MM.1S (cell line): ENCODE measurements at regions not wholly inside any gene's neighbourhood (a gene's known extent, or its start where the extent isn't known, plus 50 kb on each side); places are given as distances from the start of the nearest gene placed in this dataset.
"Not testable (repeated sequence)": the region's sequence is repeated elsewhere in the genome, so short reads cannot be mapped to it uniquely, and the experiment has no call there.

Source experiments
- DNase-seq: peaks from one replicate; pipeline ENCODE4 v3.0.0-alpha.2; 2015
- H2AFZ ChIP-seq: fragments of 300-600 bp; sonication (generic); 2 replicates; pipeline ENCODE4 v1.6.0; 2016; ENCODE audit warnings: antibody characterized with exemption, low read length
- H3F3A ChIP-seq: fragments of 300-600 bp; sonication (generic); 2 replicates; pipeline ENCODE4 v1.6.1; 2016; ENCODE audit warnings: mild to moderate bottlenecking, antibody characterized with exemption, low read length, moderate library complexity, mixed read lengths; ENCODE audit not compliant: insufficient read depth
- H3K27ac ChIP-seq: fragments of 300-600 bp; sonication (generic); 2 replicates; pipeline ENCODE4 v1.5.1; 2016; ENCODE audit warnings: mild to moderate bottlenecking, low read length
- H3K27me3 ChIP-seq: fragments of 300-600 bp; sonication (generic); replicated peaks from 2 replicates; pipeline ENCODE4 v1.6.0; 2016; ENCODE audit warnings: low read length; ENCODE audit not compliant: insufficient read depth
- H3K36me3 ChIP-seq: fragments of 300-600 bp; sonication (generic); replicated peaks from 2 replicates; pipeline ENCODE4 v1.6.1; 2016; ENCODE audit warnings: mild to moderate bottlenecking, low read length, mixed read lengths; ENCODE audit not compliant: insufficient read depth
- H3K4me1 ChIP-seq: fragments of 300-600 bp; sonication (generic); 2 replicates; pipeline ENCODE4 v1.6.1; 2016; ENCODE audit warnings: low read length, mixed read lengths
- H3K4me2 ChIP-seq: fragments of 300-600 bp; sonication (generic); 2 replicates; pipeline ENCODE4 v1.6.0; 2016; ENCODE audit warnings: low read depth, low read length
- H3K4me3 ChIP-seq: fragments of 300-600 bp; sonication (generic); 2 replicates; pipeline ENCODE4 v1.5.1; 2016; ENCODE audit warnings: low read length, mixed read lengths
- H3K79me2 ChIP-seq: fragments of 300-600 bp; sonication (generic); 2 replicates; pipeline ENCODE4 v1.6.1; 2016; ENCODE audit warnings: mixed run types, low read length, mixed read lengths
- H3K9ac ChIP-seq: fragments of 300-600 bp; sonication (generic); 2 replicates; pipeline ENCODE4 v1.6.1; 2016; ENCODE audit warnings: low read length, mixed read lengths
- H3K9me2 ChIP-seq: fragments of 300-600 bp; sonication (generic); replicated peaks from 2 replicates; pipeline ENCODE4 v1.6.1; 2016; ENCODE audit warnings: mild to moderate bottlenecking, low read length, mixed read lengths; ENCODE audit not compliant: insufficient read depth
- H3K9me3 ChIP-seq: fragments of 300-600 bp; sonication (generic); replicated peaks from 2 replicates; pipeline ENCODE4 v1.6.1; 2016; ENCODE audit warnings: mild to moderate bottlenecking, low read length, mixed read lengths; ENCODE audit not compliant: insufficient read depth
- H4K20me1 ChIP-seq: fragments of 300-600 bp; sonication (generic); 2 replicates; pipeline ENCODE4 v1.6.1; 2016; ENCODE audit warnings: mild to moderate bottlenecking, low read length, moderate library complexity, mixed read lengths; ENCODE audit not compliant: insufficient read depth
- EZH2 ChIP-seq: fragments of 300-600 bp; sonication (generic); optimal IDR thresholded peaks from 2 replicates; pipeline ENCODE3; 2017; ENCODE audit warnings: low read depth, mild to moderate bottlenecking, antibody characterized with exemption, low read length, mixed read lengths
- EZH2phosphoT487 ChIP-seq: fragments of 300-600 bp; sonication (generic); IDR thresholded peaks from 2 replicates; pipeline ENCODE4 v1.6.1; 2018; ENCODE audit warnings: antibody characterized with exemption, low read length
- TF ChIP-seq, protein P1 (sequence below): fragments of 300-600 bp; sonication (generic); IDR thresholded peaks from 2 replicates; pipeline ENCODE4 v1.5.1; 2016; ENCODE audit warnings: antibody characterized with exemption, low read length, mixed read lengths

DNA sequence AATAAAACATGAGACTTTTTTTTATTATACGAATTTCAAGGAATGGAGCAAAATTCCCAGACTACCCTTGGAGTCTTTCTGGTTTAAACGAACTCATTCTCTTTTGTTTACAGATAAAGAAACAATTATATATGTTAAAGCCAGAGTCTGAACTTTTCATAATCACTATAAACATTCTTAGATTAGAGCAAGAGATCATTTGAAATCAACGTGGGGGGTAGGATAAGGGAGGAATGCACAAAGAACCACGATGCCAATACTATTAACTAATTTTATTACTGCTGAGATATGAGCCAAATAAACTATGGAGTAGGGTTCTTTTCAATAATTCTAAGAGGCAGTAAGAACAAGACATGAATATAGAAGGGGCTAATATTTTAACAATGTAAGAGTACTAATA lies 148.0 kb upstream of the FREM1 start:
- Histone ChIP-seq H3K4me1 (no peaks in the 10 kb centered on the region), H3K79me2 (no peaks in the 10 kb centered on the region), H3K27me3 (no peaks in the 10 kb centered on the region), H3K9me2 (no peaks in the 10 kb centered on the region), H3K27ac (no peak overlapping the region), H3K4me3 (no peak overlapping the region), H3K4me2 (no peak overlapping the region), H4K20me1 (no peaks in the 10 kb centered on the region), H3K9me3 (no peaks in the 10 kb centered on the region), H3F3A (no peaks in the 10 kb centered on the region), H2AFZ (no peak overlapping the region), H3K9ac (no peak overlapping the region), H3K36me3 (no peaks in the 10 kb centered on the region)
- no peak for DNase-seq
- TF ChIP-seq EZH2phosphoT487 (no peak), EZH2 (no peak)
- TF ChIP-seq, protein P1, sequence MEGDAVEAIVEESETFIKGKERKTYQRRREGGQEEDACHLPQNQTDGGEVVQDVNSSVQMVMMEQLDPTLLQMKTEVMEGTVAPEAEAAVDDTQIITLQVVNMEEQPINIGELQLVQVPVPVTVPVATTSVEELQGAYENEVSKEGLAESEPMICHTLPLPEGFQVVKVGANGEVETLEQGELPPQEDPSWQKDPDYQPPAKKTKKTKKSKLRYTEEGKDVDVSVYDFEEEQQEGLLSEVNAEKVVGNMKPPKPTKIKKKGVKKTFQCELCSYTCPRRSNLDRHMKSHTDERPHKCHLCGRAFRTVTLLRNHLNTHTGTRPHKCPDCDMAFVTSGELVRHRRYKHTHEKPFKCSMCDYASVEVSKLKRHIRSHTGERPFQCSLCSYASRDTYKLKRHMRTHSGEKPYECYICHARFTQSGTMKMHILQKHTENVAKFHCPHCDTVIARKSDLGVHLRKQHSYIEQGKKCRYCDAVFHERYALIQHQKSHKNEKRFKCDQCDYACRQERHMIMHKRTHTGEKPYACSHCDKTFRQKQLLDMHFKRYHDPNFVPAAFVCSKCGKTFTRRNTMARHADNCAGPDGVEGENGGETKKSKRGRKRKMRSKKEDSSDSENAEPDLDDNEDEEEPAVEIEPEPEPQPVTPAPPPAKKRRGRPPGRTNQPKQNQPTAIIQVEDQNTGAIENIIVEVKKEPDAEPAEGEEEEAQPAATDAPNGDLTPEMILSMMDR: no peak

DNA sequence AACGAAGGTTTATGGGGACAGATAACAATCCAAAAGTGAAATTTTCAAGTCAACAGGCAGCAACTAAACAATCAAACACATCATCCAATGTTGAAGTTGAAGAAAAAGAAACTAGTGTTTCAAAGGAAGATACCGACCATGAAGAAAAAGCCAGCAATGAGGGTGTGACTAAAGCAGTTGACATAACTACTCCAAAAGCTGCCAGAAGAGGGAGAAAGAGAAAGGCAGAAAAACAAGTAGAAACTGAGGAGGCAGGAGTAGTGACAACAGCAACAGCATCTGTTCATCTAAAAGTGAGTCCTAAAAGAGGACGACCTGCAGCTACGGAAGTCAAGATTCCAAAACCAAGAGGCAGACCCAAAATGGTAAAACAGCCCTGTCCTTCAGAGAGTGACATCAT lies 145.1 kb upstream of the FREM1 start:
- not testable (repeated sequence) for DNase-seq, H3K9ac ChIP-seq, H3K4me3 ChIP-seq, H2AFZ ChIP-seq, H3K9me3 ChIP-seq, H3K27ac ChIP-seq, H3K4me2 ChIP-seq, H3K27me3 ChIP-seq, H3K36me3 ChIP-seq, H3K4me1 ChIP-seq, H3K9me2 ChIP-seq, H4K20me1 ChIP-seq, H3F3A ChIP-seq, H3K79me2 ChIP-seq

DNA sequence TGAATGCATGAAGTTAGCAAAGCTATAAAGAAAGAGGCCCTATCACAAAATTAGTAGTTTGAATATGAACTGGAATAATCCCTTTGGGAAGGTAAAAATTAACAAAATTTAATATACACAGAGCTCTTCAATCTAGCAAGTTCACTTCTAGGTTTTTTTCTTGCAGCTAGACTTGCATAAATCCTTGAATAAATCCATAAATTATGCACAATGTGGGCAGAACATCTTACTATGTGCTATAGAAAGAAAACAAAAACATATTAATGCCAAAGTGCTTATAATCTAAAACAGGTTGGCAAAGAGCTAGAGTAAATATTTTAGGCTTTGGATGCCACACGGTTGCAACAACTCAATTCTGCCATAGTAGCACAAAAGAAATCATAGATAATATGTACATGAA lies 138.5 kb upstream of the FREM1 start:
- Histone ChIP-seq H3K36me3 (no peaks in the 10 kb centered on the region), H3K9ac (no peak overlapping the region), H3K27ac (no peak overlapping the region), H3K4me2 (no peak overlapping the region), H3K27me3 (no peaks in the 10 kb centered on the region), H3F3A (no peaks in the 10 kb centered on the region), H3K9me2 (no peaks in the 10 kb centered on the region), H3K79me2 (no peaks in the 10 kb centered on the region), H3K4me3 (no peak overlapping the region), H4K20me1 (no peaks in the 10 kb centered on the region), H3K9me3 (no peaks in the 10 kb centered on the region), H2AFZ (no peak overlapping the region), H3K4me1 (no peaks in the 10 kb centered on the region)
- no peak for DNase-seq
- TF ChIP-seq EZH2: no peak
- no peak for TF ChIP-seq EZH2phosphoT487
- TF ChIP-seq, protein P1: no peak

DNA sequence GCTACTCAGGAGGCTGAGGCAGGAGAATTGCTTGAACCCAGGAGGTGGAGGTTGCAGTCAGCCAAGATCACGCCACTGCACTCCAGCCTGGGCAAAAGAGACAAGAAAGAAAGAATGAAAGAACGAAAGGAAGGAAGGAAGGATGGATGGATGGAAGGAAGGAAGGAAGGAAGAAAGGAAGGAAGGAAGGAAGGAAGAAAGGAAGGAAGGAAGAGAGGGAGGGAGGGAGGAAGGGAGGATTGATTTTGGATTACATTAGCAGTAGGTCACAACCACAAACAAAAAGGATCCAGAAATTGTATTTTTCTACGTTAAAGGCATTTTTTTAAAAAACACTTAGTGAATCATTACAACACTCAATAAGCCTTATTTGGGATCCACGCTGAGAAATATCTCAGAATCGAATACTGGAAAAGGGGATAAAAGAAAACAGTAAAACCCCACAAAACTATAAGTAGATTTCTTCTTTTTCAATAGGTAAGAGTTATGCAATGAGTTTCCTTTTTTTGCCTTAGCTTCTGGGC lies 136.9 kb upstream of the FREM1 start:
- H3K79me2 ChIP-seq: no peaks in the 10 kb centered on the region
- H3K9ac ChIP-seq: no peak overlapping the region
- TF ChIP-seq, protein P1: no peak
- TF ChIP-seq EZH2 (no peak), EZH2phosphoT487 (no peak)
- H3K27me3 ChIP-seq: no peaks in the 10 kb centered on the region
- H3K27ac ChIP-seq: no peak overlapping the region
- H3K36me3 ChIP-seq: no peaks in the 10 kb centered on the region
- DNase-seq: no peak
- H3K4me3 ChIP-seq: no peak overlapping the region
- no peaks in the 10 kb centered on the region for H3K9me2 ChIP-seq
- no peaks in the 10 kb centered on the region for H3K9me3 ChIP-seq
- no peak overlapping the region for H2AFZ ChIP-seq
- H3K4me2 ChIP-seq: no peak overlapping the region
- no peaks in the 10 kb centered on the region for H3K4me1 ChIP-seq
- no peaks in the 10 kb centered on the region for H4K20me1 ChIP-seq
- H3F3A ChIP-seq: no peaks in the 10 kb centered on the region
